GM19452 (cell line): ENCODE measurements at regions not wholly inside any gene's neighbourhood (a gene's known extent, or its start where the extent isn't known, plus 50 kb on each side); places are given as distances from the start of the nearest gene placed in this dataset.
"Not testable (repeated sequence)": the region's sequence is repeated elsewhere in the genome, so short reads cannot be mapped to it uniquely, and the experiment has no call there.

Experiments
- ATAC-seq: cut with Tn5 transposase; IDR thresholded peaks from one replicate; pipeline ENCODE4 v1.9.1; 2021; ENCODE audit not compliant: unreplicated experiment

DNA sequence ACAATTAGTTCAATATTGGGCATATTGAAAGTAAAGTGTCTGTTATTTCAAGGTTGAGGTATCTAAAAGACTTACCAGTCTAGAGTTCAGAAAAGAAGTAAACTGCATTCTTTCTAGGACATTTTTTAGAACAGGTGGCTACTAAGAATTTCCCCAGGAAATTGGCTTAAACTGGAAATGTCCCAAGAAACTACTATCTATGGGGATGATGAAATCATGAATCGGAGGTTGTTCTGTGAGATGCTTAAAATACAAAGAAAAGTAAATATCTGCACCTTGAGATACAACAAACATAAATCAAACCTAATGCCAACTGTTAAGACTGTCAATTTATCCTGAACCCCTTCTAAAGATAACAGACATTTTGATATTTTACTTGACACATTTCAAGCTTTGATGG lies 226.5 kb upstream of the NREP start:
- ATAC-seq, result no peak

DNA sequence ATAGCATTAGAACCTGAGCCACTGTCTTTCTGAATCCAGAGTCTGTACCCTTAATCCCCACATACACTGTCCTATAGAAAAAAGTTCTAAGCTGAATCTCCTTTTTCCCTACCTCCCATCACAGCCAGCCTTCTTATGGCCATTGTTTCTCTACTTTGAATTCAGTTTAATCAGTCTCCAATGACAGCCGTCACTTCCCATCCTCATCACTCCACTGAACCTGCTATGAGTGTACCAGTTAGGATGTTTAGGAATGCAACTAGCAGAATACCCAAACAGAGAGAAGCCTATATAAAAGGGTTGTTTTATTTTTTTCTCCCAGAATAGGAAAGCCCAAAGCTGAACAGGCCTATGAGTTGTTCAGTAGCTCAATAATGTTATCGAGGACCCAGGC lies 220.4 kb upstream of the NREP start:
- no peak for ATAC-seq

DNA sequence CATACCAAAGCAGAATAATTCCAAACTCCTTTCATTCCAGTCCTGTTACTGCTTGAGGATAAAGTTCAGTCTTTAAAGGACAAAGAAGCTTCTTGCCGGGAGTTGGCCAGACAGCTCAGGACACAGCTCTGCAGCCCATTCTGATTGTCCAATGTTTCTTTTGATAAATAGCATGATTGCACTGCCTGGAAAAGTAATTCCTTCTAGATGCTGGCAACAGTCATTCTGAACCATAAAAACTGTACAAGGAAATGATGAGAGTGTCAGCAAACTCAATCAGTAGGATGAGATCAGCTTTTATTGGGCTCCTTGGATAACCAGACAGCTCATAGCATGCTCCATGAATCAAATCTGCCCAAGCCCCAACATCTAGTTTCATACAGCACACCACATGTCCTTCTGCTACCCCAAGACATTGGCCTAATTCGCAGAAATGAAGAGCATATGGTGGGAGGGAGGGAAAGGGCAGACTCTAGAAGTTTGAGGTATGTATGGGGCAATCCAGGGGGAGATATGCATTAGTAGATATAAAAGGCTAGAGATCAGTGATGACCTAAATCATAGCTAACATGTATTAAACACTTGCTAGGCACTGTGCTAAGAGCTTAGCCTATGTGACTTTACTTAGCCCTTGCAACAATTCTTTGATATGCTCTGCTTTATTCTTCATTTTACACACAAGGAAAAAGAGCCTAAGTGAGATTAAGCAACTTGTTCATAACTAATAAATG lies 219.9 kb upstream of the NREP start:
- ATAC-seq, result no peak

DNA sequence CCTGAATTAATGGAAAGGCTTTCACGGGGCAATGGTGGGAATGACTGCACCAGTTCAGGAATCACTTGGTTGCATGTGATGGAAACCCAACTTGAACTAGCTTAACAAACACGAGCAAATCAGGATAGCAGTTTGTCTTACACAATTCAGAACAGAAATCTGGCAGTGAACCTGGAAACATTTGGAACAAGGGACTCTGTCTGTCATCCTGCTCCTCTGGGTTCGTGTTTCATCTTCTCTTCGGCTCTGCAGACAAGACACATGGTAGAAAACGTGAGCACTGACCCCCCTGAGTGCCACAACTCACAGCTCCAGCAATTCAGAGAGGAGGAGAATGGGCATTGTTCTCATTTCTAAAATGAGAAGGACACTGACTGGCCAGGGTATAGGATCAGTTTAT lies 218.1 kb upstream of the NREP start:
- no peak for ATAC-seq

DNA sequence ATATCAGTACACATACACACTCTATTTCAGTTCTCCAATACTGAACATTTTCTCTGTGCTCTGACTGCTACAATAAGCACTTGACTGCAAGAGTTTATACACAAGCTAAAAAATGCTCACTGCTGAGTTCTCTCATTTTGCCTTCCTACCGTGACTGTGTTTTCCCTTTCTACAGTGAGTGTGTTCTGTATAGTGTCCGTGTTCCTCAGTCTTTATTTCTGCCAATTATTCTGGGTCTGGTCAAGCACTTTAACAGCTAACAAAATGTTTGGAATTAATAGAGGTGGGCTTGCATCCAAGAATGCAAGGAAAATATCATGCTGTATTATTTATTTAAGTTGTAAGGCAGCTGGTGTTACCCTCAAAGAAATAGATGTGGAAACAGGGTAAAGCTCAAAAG lies 217.0 kb upstream of the NREP start:
- no peak for ATAC-seq

DNA sequence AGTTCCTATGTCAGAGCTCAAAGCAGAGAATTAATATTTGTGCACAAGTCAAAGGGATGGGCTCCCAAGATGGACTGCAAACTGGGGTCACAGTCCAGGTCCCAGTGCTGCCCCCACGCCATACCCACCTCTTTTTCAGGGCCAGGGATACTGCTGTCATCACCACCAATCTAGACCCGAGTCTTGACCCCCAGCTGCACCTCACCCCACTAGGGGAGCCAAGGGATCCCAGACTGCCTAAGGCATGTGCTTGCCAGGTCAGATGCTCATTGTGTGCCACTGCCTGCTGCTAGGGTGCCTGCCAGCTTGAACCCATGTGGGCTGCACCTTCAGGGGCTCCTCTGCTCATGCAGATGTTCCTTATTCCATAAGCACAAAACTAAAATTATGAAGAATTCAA lies 215.6 kb upstream of the NREP start:
- ATAC-seq, result no peak

DNA sequence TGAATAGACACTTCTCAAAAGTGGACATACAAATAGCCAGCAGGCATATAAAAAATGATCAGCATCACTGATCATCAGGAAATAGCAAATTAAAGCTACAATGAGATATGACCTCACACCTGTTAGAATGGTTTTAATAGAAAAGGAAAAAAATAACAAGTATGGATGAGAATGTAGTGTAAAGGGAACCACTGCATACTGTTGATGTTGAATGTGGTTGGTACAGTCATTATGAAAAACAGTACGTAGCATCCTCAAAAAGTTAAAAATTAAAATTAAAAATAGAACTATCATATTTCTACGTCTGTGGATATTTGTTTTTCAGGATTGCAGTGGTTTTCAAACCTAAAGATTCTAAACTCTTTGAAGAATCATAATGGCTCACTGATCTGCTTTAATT lies 215.1 kb upstream of the NREP start:
- ATAC-seq, result no peak

DNA sequence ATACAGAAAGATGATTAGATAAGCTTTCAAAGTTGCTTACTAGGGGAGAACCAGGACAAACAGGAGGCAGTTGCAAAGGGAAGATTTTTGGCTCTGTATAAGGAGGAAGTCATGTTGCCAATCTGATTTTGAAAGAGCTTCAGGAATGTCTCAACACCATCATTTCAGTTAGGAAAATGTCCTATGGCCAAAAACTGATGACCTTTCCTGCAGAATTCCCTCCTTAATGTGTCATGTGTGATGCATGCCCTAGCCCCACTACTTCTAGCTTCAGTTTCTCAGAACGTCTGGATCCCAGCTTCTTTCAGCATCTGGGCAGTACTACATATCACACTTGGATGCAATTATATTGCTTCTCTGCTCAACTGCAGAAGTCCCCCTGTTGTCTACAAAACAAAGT lies 211.5 kb upstream of the NREP start:
- no peak for ATAC-seq

DNA sequence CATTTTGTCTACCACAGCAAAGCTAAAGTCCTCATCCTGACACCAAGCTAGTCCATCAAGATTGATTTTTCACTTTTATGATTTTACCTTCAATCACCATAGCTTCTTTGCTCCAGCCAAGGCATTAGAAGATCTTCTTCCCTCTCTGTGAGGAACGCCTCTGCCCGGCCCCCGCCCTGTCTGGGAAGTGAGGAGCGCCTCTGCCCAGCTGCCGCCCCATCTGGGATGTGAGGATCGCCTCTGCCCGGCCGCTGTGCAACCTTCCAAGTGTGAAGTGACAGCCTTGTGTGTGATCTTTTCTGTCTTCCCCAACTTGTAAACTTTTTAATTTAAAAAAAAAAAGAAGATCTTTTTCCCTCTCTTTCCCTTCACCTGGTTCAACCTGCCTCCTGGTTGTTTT lies 210.5 kb upstream of the NREP start:
- no peak for ATAC-seq

DNA sequence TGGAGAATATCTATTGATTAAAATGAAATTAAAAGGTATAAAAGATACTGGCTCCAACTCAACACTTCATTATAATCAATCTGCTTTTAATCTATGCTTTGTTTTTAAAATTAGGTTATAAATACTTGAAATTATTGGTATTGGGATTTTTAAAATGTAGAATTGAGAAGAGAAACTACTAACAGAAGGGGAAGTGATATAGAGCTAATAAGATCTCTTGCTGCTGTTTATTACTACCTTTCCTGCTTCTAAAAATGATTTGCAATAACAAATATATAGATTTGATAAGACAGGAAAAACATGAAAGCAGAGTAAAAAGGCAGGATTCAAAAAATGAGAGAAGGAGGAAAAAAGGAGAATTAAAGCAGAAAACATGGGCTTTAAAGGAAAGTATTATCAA lies 209.3 kb upstream of the NREP start:
- no peak for ATAC-seq

DNA sequence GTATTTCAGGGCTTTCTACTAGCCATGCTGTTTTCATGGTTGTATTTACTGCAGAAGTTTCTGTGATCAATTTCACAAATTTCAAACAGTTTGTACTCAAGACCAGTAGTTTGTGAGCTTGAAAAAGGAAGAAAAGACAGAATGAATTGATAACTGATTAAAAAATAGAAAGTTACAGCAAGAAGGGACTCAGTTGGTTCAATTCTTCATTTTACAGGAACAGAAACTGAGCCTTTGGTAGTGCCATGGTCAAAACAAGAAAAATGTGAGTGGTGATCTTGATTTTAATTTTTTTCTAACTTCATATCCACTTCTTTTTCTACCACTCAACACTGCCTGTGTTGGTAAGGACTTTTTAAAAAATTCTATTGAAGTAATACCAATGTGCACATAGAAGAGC lies 206.6 kb upstream of the NREP start:
- ATAC-seq, result no peak

DNA sequence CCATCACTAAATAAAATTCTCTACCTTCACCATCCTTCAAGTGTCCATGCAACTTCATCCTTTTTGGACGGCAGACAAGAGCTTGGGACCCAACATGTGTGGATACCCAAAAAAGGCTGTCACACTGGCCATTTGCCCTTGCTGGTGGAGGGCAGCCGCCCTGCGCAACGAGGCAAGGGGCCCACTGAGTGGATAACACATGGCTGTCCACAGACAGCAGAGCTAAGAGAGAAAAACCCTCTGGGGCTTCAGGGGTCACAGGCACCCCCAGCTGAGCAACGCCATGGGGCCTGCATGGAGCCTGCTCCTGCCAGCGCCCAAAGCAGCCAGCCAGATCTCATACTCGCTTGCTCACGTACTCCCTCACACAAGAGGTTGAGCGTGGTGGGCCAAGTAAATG lies 205.9 kb upstream of the NREP start:
- no peak for ATAC-seq

DNA sequence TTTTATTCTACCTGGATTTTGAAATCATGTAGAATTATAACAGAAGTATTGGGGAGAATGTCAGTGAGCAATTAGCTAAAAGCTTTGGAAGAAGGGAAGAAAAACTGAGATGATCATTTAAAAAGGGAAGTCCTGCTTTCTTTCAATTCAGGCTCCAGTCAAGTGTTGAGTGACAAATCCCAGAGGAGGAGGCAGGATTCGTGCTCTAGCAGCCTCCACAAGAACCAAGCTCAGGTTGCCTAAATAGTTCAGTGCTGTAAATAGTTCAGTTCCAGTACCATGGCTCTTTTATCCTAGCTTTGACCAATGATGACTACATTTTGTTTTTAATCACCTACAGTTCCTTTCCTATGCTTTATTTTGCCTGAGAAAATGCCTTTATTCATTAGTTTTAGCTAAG lies 204.9 kb upstream of the NREP start:
- no peak for ATAC-seq

DNA sequence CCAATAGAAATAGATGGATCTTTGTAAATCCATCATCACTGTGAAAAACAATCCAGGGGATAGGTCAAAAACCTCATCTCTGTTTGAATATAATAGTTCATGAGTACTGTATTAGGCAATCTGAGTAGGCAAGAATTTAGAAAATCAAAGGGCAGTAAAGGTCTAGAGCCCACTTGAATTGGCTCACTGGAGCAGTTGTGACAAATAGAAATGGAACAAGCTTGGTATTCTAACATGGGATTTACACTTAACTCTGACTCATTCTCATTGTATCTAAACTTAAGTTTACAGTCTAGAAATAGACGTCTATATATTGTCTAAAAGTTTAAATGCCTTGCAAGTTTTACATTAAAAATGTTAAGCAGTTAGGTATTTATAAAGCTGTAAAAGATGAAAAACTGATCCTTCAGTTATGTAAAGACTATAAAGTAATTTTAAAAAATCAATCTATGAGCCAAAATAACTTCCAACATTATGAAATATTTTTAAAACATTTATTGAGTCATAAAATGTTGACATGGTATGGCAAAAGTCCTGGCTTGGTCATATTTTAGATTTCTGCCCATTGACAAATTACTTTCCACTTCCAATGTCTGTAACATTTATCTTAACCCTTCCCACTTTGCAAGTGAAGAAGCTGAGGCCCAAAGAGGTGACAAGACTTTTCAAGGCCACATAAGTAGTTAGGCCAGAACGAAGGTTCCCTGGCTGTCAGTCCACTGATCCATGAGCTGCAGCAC lies 203.7 kb upstream of the NREP start:
- ATAC-seq, result no peak

DNA sequence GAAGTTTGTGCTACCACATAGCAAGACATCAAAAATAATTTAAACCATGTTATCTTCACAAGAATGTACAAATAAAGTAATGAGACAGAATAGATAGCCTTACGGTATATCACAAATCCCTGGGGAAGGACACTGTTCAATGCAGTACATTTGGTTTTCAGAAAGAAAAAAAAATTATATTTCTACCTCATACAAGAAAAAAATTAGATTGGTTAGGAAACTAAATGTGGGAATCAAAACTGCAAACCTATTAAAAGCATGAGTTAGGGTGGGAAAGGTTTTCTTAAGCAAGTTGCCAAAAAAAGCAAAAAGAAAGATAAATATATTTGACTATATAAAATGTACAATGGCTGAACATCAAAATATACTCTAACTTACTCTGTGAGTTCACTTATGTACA lies 201.9 kb upstream of the NREP start:
- ATAC-seq, result no peak

DNA sequence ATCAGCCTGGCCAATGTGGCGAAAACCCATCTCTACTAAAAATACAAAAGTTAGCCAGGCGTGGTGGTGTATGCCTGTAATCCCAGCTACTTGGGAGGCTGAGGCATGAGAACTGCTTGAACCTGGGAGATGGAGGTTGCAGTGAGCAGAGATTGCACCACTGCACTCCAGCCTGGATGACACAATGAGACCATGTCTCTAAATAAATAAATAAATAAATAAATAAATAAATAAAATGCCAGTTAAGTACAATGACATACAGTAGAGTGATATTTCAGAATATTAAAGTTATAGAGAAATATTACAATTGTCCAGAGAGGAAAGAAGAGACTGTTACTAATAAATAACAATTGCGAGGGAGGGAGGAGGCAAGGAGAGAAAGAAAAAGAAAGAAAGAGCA lies 199.8 kb upstream of the NREP start:
- ATAC-seq, result not testable (repeated sequence)

DNA sequence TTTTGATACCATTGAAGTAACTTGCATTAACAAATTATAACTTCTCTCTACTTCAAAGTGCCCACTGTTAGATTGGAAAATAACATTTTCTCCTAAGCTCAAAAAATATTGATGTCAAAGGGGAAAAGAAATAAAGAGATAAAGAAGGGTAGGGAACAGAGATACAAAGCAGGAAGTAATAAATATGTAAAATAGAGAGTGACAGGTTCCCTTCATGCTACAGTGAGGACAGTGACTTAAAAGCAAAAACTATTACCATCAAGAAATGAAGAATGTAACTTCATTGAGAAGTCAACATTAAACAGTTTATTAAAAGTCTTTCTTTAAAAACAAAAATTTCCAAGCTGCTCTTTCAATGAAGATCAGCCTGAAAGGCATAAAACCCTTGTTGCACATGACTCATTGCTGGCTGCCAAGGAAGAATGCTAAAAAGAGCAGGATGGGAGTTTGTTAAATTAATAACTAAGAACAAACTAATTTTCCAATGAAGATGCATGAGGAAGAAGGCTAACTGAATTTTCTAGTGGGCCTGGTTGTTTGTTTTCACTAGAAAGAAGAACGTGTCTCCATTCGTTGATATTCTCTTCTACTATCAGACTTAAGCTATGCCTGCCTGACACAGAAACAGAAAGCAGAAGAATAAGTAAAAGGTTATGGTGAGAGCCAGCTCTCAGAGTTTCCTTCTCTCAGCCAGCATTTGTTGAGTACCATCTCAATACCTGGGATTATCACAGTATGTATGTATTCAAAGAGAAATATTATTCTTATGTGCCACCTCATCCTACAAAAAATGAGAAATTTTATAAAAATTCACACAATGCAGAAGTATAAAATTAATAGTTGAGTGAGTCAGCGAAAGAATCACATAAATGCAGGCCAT lies 197.8 kb upstream of the NREP start:
- peak; percentile 87 for ATAC-seq

DNA sequence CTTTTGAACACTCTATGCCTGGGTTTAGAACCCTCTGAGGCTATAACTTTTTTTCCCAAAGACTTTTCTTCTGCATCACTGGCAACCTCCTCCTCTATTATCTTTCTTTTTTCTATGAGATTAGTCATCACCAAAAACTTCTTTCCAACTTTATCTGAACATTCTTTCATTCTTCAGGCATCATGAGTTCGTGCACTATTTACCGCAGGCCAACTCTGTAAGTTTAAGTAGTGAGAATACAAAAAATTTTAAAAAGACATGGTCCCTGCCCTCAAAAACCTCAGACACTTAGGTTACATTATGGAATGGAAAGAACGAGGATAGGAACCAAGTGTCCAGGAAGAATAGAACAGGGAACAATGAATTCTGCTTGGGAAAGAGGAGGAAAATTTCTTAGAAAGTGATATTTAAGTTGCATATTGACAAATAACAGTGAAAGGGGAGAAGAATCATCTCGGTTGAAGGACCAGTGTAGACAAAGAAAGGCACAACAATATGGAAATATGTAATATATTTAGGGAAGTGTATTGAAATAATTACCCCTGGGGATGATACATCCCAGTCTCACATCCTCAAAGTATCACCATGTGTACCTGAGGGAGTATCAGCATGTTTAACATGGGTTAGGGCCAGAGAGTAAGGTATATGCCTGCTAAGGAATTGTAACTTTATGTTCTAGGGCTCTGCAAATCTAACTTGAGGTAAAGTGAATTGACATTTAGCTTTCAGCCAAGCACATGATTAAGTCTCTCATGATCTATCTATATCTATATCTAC lies 196.5 kb upstream of the NREP start:
- no peak for ATAC-seq

DNA sequence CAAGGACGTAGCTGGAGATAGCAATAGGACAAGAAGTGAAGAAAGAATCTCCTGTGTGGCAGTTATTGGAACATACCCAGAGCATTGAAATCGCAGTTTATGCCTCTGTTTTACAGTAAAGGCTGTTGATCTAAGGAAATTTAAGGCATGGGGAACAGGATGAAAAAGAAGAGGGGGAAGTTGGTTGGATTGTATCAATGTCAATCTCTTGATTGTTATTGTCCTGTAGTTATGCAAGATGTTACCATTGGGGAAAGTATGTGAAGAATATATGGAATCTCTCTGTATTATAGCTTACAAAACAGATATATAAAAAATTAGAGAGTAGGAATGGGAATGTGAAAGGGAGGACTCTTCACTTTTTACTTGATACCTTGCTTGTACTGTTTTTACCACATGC lies 195.6 kb upstream of the NREP start:
- no peak for ATAC-seq

DNA sequence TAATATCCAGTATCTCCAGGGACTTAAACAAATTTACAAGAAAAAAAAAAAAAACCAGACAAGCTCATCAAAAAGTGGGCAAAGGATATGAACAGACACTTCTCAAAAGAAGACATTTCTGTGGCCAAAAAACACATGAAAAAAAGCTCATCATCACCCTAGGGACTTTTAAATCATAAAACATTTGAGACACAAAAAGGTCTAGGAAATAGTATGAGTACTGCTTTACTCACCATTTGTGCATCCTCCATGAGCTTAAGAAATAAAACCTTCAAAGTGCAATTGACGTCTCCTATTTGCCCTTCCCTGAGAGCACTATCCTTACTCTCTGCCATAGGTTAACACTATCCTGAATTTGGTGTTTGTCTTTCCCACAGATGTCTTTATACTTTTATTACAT lies 193.7 kb upstream of the NREP start:
- ATAC-seq, result no peak
